ENCODE measurements at regions not wholly inside any gene's neighbourhood (a gene's known extent, or its start where the extent isn't known, plus 50 kb on each side); places are given as distances from the start of the nearest gene placed in this dataset.

GRCh38 chr12:76142305-76142704, 57.8 kb upstream of the NAP1L1 start:
- Mint-ChIP-seq H3K9me3 (ENCODE audit: unreplicated experiment) (peaks cover 7% of the 10 kb centered on the region), H3K4me3 (ENCODE audit: unreplicated experiment) (no peak overlapping the region), H3K27ac (ENCODE audit: low read depth, unreplicated experiment) (no peak overlapping the region), H3K4me1 (ENCODE audit: insufficient read depth, unreplicated experiment) (peaks cover 8% of the 10 kb centered on the region), H3K27me3 (ENCODE audit: insufficient read depth, unreplicated experiment) (no peaks in the 10 kb centered on the region), H3K36me3 (ENCODE audit: insufficient read depth, unreplicated experiment) (no peaks in the 10 kb centered on the region)
- no peak for DNase-seq (ENCODE audit: unreplicated experiment)
- no peak for TF ChIP-seq CTCF (IDR thresholded peaks at IDR 0.05; ENCODE audit: unreplicated experiment)
- ChIA-PET POLR2A (no interaction called here), CTCF (no interaction called here)
- BruUV-seq (replicated peaks): no TSS peak
- intact Hi-C loops (cut with micrococcal nuclease): loop anchor here (5.0 kb wide), 1 partner anchor 420 kb away; no protein-coding TSS in a partner anchor

- no peak for DNase-seq (ENCODE audit: unreplicated experiment)
- TF ChIP-seq CTCF (IDR thresholded peaks at IDR 0.05; ENCODE audit: unreplicated experiment): no peak
- Mint-ChIP-seq H3K27ac (ENCODE audit: low read depth, unreplicated experiment) (no peak overlapping the region), H3K4me1 (ENCODE audit: insufficient read depth, unreplicated experiment) (peaks cover under 1% of the 10 kb centered on the region), H3K27me3 (ENCODE audit: insufficient read depth, unreplicated experiment) (no peaks in the 10 kb centered on the region), H3K36me3 (ENCODE audit: insufficient read depth, unreplicated experiment) (no peaks in the 10 kb centered on the region), H3K9me3 (ENCODE audit: unreplicated experiment) (peaks cover 7% of the 10 kb centered on the region), H3K4me3 (ENCODE audit: unreplicated experiment) (no peak overlapping the region)
- intact Hi-C loops (cut with micrococcal nuclease): no loop called here
- no TSS peak for BruUV-seq (replicated peaks)
- POLR2A ChIA-PET: no interaction called here
- CTCF ChIA-PET: no interaction called here
Observed at GRCh38 chr12:76138656-76139055, 54.2 kb upstream of the NAP1L1 start.

- Mint-ChIP-seq H3K27me3 (ENCODE audit: insufficient read depth, unreplicated experiment) (no peaks in the 10 kb centered on the region), H3K4me3 (ENCODE audit: unreplicated experiment) (no peak overlapping the region), H3K4me1 (ENCODE audit: insufficient read depth, unreplicated experiment) (no peaks in the 10 kb centered on the region), H3K36me3 (ENCODE audit: insufficient read depth, unreplicated experiment) (no peaks in the 10 kb centered on the region), H3K27ac (ENCODE audit: low read depth, unreplicated experiment) (no peak overlapping the region), H3K9me3 (ENCODE audit: unreplicated experiment) (peaks cover 7% of the 10 kb centered on the region)
- intact Hi-C loops (cut with micrococcal nuclease): no loop called here
- POLR2A ChIA-PET: no interaction called here
- DNase-seq (ENCODE audit: unreplicated experiment): no peak
- CTCF ChIA-PET: no interaction called here
- no TSS peak for BruUV-seq (replicated peaks)
- no peak for TF ChIP-seq CTCF (IDR thresholded peaks at IDR 0.05; ENCODE audit: unreplicated experiment)
Observed at GRCh38 chr12:76137606-76138005, 53.1 kb upstream of the NAP1L1 start.

GRCh38 chr12:76135456-76135855, 51.0 kb upstream of the NAP1L1 start:
- no peaks in the 10 kb centered on the region for H3K36me3 Mint-ChIP-seq (ENCODE audit: insufficient read depth, unreplicated experiment)
- TF ChIP-seq CTCF (IDR thresholded peaks at IDR 0.05; ENCODE audit: unreplicated experiment): no peak
- intact Hi-C loops (cut with micrococcal nuclease): no loop called here
- DNase-seq (ENCODE audit: unreplicated experiment): no peak
- no peaks in the 10 kb centered on the region for H3K4me1 Mint-ChIP-seq (ENCODE audit: insufficient read depth, unreplicated experiment)
- POLR2A ChIA-PET: interaction anchor here (1.3 to 1.4 kb wide), 2 partner anchors 9 to 15 kb away, joined by 4 read pairs; no protein-coding TSS in a partner anchor
- CTCF ChIA-PET: interaction anchor here (0.6 kb wide), 1 partner anchor 907 kb away, joined by 3 read pairs; no protein-coding TSS in a partner anchor
- H3K4me3 Mint-ChIP-seq (ENCODE audit: unreplicated experiment): no peak overlapping the region
- H3K27ac Mint-ChIP-seq (ENCODE audit: low read depth, unreplicated experiment): no peak overlapping the region
- BruUV-seq (replicated peaks): no TSS peak
- H3K9me3 Mint-ChIP-seq (ENCODE audit: unreplicated experiment): peaks cover 7% of the 10 kb centered on the region
- no peaks in the 10 kb centered on the region for H3K27me3 Mint-ChIP-seq (ENCODE audit: insufficient read depth, unreplicated experiment)

Measured in MCF 10A (cell line).